Right renal cortex interstitium (tissue), 3 donors: ENCODE measurements at regions not wholly inside any gene's neighbourhood (a gene's known extent, or its start where the extent isn't known, plus 50 kb on each side); places are given as distances from the start of the nearest gene placed in this dataset.

Experiments used
- DNase-seq, 3 donors: peaks; one replicate each; pipeline ENCODE4 v3.0.0-alpha.2; 2013; ENCODE audit warnings: low read depth in 3 of 3, low spot score in 2 of 3

GRCh38 chr1:72869873-72870272 lies 587.5 kb upstream of the NEGR1 start:
- no peak for DNase-seq

- no peak for DNase-seq
Observed at GRCh38 chr1:72869441-72869840, 587.1 kb upstream of the NEGR1 start.

GRCh38 chr1:72851597-72851996 lies 569.3 kb upstream of the NEGR1 start:
- no peak for DNase-seq

- DNase-seq: no peak
Observed at GRCh38 chr1:72848997-72849396, 566.7 kb upstream of the NEGR1 start.

- DNase-seq: no peak
Observed at GRCh38 chr1:72847651-72848050, 565.3 kb upstream of the NEGR1 start.

GRCh38 chr1:72846476-72847278 lies 564.3 kb upstream of the NEGR1 start:
- no peak for DNase-seq

GRCh38 chr1:72845981-72846380 lies 563.6 kb upstream of the NEGR1 start:
- DNase-seq: no peak

- no peak for DNase-seq
Observed at GRCh38 chr1:72845381-72845780, 563.0 kb upstream of the NEGR1 start.

GRCh38 chr1:72837781-72838180 lies 555.4 kb upstream of the NEGR1 start:
- DNase-seq: no peak

- DNase-seq: no peak
Observed at GRCh38 chr1:72830606-72831390, 548.5 kb upstream of the NEGR1 start.

- DNase-seq: no peak
Observed at GRCh38 chr1:72827278-72827677, 544.9 kb upstream of the NEGR1 start.

GRCh38 chr1:72804541-72804940 lies 522.2 kb upstream of the NEGR1 start:
- DNase-seq: no peak

GRCh38 chr1:72781038-72781437 lies 498.7 kb upstream of the NEGR1 start:
- DNase-seq: no peak

GRCh38 chr1:72780212-72780611 lies 497.9 kb upstream of the NEGR1 start:
- DNase-seq: no peak

- DNase-seq: no peak
Observed at GRCh38 chr1:72777918-72778317, 495.6 kb upstream of the NEGR1 start.

- no peak for DNase-seq
Observed at GRCh38 chr1:72763481-72763880, 481.1 kb upstream of the NEGR1 start.

- DNase-seq: no peak
Observed at GRCh38 chr1:72759486-72759885, 477.1 kb upstream of the NEGR1 start.

- DNase-seq: no peak
Observed at GRCh38 chr1:72757843-72758242, 475.5 kb upstream of the NEGR1 start.

GRCh38 chr1:72745413-72745812 lies 463.1 kb upstream of the NEGR1 start:
- DNase-seq: no peak

GRCh38 chr1:72734415-72734814 lies 452.1 kb upstream of the NEGR1 start:
- no peak for DNase-seq

- no peak for DNase-seq
Observed at GRCh38 chr1:72724951-72725861, 442.9 kb upstream of the NEGR1 start.
